ENCODE measurements at regions not wholly inside any gene's neighbourhood (a gene's known extent, or its start where the extent isn't known, plus 50 kb on each side); places are given as distances from the start of the nearest gene placed in this dataset.

- no peak for DNase-seq
Measured at GRCh38 chr11:134758342-134758931, 346.4 kb upstream of the B3GAT1 start.

GRCh38 chr11:134757633-134758032 lies 345.6 kb upstream of the B3GAT1 start:
- DNase-seq = no peak

GRCh38 chr11:134756811-134757540 lies 344.9 kb upstream of the B3GAT1 start:
- DNase-seq = no peak

GRCh38 chr11:134755535-134755934 lies 343.5 kb upstream of the B3GAT1 start:
- DNase-seq = no peak

GRCh38 chr11:134754521-134755198 lies 342.6 kb upstream of the B3GAT1 start:
- no peak for DNase-seq

GRCh38 chr11:134753771-134754520 lies 341.9 kb upstream of the B3GAT1 start:
- DNase-seq = no peak

- no peak for DNase-seq
Measured at GRCh38 chr11:134752964-134753770, 341.1 kb upstream of the B3GAT1 start.

GRCh38 chr11:134752526-134752925 lies 340.5 kb upstream of the B3GAT1 start:
- DNase-seq = no peak

GRCh38 chr11:134751766-134752165 lies 339.7 kb upstream of the B3GAT1 start:
- no peak for DNase-seq

GRCh38 chr11:134751031-134751585 lies 339.1 kb upstream of the B3GAT1 start:
- DNase-seq = no peak

- no peak for DNase-seq
Measured at GRCh38 chr11:134750619-134751018, 338.6 kb upstream of the B3GAT1 start.

GRCh38 chr11:134749040-134749839 lies 337.2 kb upstream of the B3GAT1 start:
- DNase-seq = no peak

- no peak for DNase-seq
Measured at GRCh38 chr11:134746609-134747008, 334.6 kb upstream of the B3GAT1 start.

- no peak for DNase-seq
Measured at GRCh38 chr11:134745456-134745855, 333.4 kb upstream of the B3GAT1 start.

GRCh38 chr11:134743820-134744195 lies 331.8 kb upstream of the B3GAT1 start:
- DNase-seq = no peak

- no peak for DNase-seq
Measured at GRCh38 chr11:134742956-134743819, 331.1 kb upstream of the B3GAT1 start.

GRCh38 chr11:134742224-134742612 lies 330.2 kb upstream of the B3GAT1 start:
- no peak for DNase-seq

- no peak for DNase-seq
Measured at GRCh38 chr11:134741453-134742223, 329.6 kb upstream of the B3GAT1 start.

GRCh38 chr11:134740590-134741261 lies 328.7 kb upstream of the B3GAT1 start:
- DNase-seq = no peak

All from NCI-H345 (cell line).